NCI-H146 treated with DMSO at 0.1 percent for 48 hours (cell line): ENCODE measurements at regions not wholly inside any gene's neighbourhood (a gene's known extent, or its start where the extent isn't known, plus 50 kb on each side); places are given as distances from the start of the nearest gene placed in this dataset.
"Not testable (repeated sequence)": the region's sequence is repeated elsewhere in the genome, so short reads cannot be mapped to it uniquely, and the experiment has no call there.

Source experiments
- DNase-seq: peaks from one replicate; lab custom pipeline; 2025; ENCODE audit not compliant: unreplicated experiment; lab: John Stamatoyannopoulos, UW

DNA sequence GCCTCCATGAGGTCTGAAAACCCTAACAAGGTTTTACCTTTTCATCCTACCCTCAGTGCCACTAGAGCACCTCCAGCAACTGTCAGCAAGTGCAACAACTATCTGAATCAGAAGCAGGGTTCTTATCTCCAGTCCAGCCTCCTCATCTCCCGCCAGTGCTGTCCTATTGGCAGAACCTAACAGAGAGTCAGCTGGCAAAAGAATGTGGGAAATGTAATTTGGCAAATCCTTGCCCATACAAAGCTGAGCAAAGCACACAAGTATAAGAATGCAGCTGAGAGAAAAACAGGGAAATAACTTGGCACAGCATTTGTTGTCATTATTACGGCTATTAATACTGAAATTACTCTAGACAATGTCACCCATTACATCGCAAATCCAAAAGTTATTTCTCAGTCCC lies 124.2 kb downstream of the ATP6V1G3 start:
- no peak for DNase-seq

DNA sequence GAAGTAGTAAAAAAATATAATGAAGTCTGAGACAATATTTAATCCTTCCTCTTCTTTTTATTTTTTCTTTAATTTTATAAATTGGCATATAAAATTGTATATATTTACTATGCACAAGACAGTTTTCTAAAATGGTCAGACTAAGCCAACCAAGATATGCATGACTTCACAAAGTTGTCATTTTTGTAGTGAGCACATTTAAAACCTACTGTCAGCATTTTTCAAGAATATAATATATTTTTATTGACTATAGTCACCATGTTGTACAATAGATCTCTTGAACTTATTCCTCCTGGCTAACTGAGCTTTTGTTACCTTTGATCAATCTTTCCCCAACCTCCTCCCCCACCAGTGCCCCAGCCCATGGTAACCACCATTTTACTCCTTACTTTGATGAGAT lies 129.2 kb downstream of the ATP6V1G3 start:
- DNase-seq = no peak

DNA sequence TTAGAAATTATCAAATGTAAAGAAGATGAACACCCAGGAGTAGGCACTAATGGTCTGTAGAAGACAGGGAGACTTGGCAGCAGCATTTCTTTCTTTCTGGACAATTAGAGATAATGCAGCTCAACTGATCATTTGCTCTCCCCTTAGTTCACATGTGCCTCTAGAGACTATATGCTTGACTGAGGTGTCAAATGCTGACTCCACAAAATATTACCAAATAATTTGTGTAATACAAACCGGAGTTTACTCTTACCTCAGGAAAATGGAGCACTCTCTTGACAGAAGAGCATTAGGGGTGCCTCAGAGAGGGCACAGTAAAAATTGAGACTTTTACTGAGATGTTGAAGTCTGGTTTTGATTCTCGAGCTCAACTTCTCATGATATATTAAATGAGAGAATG lies 131.8 kb downstream of the ATP6V1G3 start:
- no peak for DNase-seq

DNA sequence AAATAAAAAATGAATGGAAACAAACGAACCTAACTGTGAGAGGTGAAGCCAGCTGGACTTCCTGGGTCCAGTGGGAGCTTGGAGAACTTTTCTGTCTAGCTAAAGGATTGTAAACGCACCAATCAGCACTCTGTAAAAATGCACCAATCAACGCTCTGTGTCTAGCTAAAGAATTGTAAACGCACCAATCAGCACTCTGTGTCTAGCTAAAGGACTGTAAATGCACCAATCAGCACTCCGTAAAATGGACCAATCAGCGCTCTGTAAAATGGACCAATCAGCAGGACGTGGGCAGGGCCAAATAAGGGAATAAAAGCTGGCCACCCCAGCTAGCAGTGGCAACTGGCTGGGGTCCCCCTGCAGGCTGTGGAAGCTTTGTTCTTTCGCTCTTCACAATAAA lies 135.8 kb downstream of the ATP6V1G3 start:
- DNase-seq = not testable (repeated sequence)

DNA sequence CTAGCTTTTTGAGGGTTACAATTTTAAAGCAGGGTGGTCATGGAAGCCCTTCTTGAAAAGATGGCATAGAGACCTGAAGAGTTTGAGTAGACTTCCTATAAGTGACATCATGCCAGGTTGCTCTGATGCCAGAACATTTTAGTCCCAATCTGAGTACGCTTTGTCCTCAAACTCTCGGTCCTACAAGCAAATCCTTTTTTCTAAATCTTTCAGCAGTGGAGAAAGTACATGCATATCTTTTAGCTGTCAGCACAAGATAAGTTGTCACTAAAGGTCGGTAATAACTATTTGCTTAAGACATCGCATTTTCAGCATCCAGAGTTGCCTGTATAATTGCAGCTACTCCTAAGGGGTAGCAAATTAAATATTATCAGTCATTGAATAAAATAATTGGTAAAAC lies 140.4 kb downstream of the ATP6V1G3 start:
- no peak for DNase-seq

DNA sequence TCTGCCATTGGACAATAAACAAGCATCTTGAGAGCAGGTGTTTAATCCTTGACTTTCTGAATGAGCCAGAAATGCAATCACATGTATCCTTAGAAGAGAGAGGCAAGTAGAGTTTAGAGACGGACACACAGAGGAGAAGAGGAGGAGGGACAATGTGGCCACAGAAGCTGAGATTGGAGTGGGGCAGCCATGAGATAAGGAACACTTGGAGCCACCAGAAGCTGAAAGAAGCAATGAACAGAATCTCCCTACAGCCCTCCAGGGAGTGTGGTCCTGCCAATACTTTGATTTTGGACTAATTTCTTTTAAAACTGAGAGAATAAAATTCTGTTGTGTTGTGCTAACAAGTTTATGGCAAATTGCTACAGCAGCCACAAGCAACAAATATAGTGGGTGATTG lies 141.0 kb downstream of the ATP6V1G3 start:
- no peak for DNase-seq

DNA sequence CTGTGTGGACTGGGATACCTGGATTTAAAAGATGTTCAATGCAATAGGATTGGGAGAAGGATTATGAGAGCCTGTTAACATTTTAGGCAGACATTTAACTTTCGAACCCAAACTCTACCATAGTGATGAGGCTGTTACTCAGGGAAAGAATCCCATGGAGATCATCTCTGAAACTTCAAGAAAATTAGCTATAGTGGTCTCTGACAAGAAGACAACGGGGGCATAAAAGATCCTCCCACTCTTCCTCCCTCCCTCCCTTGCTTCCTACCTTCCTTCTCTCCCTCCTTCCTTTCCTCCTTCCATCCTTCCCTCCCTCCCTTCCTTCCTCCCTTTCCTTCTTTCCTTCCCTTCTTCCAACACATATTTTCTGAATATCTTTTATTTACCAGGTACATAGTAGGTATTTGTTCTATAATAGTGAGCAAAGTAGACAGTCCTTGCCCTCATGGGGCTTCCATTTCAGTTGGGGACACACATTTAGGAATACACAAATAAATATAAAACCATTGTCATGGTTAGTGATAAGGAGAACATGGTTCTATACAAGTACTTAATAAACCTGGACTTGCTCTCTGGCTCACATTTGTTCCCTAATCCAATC lies 143.2 kb downstream of the ATP6V1G3 start:
- DNase-seq = no peak

DNA sequence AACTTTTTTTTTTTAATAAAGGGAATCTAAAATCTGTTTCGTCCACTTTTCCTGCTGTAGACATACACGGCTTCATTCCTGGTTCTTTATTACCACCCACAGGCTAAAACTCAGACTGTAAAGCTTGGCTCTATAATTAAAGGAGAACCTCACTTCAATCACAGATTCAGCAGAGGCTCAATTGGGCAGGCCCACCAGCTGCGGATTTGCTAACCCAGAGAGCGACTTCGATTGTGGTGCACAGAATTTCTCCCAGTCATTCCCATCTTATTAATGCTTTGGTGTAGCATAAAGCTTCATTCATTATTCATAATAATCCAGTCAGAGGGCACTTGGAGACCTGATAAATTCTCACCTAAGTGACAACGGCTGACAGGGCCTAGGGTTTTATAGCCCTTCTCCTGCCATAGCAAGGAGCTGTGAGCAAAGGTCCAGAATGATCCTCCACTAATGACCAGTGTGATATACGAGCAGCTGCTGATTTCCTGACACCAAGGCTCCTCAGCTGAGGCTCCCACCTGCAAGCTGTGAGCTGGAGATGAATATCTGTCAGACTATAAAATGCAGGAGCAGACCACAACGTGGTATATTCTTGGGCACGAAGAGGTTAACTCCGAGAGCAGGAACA lies 149.0 kb downstream of the ATP6V1G3 start:
- no peak for DNase-seq

DNA sequence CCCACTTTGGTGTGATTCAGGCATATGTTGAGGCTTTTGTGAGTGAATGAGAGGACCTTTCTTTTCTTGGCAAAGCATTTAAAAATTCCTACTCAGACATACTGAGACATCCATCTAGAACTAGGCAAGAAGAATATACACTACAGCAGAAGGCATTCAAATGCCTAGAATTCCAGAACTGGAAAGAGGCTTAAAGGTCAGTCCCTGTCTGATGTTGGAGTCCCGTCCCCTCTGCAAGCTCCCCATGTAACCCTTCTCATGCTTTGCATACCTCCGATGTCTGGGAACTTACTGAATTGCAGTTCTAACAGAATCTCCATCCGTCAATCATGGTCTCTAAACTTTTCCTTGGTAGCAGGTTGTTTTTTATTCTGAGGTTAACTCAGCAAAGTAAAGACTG lies 152.9 kb downstream of the ATP6V1G3 start:
- no peak for DNase-seq

DNA sequence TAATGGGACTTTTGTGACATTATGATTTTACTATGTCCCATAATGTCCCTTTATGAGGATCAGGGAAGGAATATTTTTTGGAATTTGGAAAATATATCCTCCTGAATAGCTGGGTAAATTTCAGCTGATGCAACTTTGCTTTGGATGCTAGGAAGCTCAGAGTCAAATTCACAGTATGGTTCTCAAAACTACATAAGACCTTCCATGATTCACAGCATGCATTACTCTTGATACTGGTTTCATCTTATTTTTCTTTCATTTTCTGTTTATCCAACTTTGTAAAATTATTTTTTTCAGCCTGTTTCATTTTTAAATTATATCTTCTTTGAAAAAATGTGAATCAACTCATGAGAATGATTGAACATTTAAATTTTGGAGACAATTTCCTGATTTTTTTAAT lies 160.2 kb downstream of the ATP6V1G3 start:
- DNase-seq = no peak

DNA sequence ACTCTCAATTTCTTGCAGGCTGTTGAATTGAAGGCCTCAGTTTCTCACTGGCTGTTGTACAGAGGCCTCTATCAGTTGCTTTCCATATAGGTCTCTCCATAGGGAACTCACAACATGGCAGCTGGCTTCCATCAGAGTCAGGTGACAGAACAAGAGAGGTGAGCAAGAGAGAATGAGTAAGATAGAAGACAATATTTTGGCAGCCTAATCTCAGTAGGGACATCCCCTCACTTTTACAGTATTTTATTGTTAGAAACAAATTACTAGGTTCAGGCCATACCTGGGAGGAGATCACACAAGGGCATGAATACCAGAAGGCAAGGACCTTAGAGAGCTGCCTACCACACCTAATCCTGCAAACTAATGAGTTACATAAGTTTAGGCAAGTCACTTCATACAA lies 162.8 kb downstream of the ATP6V1G3 start:
- no peak for DNase-seq

DNA sequence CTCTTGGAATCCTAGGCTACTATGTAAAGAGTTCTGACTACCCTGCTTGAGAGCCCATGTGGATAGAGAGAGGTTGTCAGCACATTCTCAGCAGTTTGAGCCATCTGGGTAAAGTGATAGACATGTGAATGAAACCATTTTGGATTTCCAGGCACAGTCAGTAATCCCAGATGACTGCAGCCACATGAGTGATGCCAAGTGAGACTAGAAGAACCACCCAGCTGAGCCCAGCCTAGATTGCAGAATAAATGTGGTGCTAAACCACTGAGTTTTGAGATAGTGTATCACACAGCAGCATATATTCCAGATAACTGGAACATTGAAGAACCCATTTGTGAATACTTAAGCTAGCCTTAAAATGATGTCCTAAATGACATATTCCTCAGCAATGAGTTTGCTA lies 166.2 kb downstream of the ATP6V1G3 start:
- no peak for DNase-seq

DNA sequence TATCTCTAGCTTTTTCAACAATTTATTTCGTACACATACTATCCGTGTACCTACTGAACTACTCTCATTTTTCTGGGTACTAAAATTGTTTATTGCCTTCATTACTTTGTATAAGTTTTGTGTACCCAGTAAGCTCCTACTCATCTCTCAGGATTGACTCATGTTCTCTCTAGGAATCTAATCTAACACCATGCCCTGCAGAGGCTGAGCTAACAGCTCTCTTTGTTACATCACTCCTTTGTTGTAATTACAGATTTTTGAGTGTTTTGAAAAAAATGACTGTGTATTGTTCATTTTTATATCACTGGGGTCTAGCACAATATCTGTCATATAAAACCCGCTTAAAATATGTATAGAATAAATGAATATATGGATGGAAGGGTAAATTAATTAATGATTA lies 167.1 kb downstream of the ATP6V1G3 start:
- no peak for DNase-seq
